Endodermal cell (in vitro differentiated cells): ENCODE measurements at regions not wholly inside any gene's neighbourhood (a gene's known extent, or its start where the extent isn't known, plus 50 kb on each side); places are given as distances from the start of the nearest gene placed in this dataset.

Experiments used
- DNase-seq: peaks from one replicate; pipeline ENCODE4 v3.0.0-alpha.2; 2017
- H3K27ac ChIP-seq: 2 replicates; pipeline ENCODE4 v1.5.1; 2013; ENCODE audit warnings: mild to moderate bottlenecking, low read depth, low read length, moderate library complexity
- H3K27me3 ChIP-seq: 2 replicates; pipeline ENCODE4 v1.6.1; 2013; ENCODE audit warnings: mild to moderate bottlenecking, low read length, moderate library complexity; ENCODE audit not compliant: insufficient read depth, control insufficient read depth, poor library complexity, severe bottlenecking
- H3K36me3 ChIP-seq: 2 replicates; pipeline ENCODE4 v1.7.0; 2013; ENCODE audit warnings: mild to moderate bottlenecking, low read length, moderate library complexity; ENCODE audit not compliant: control insufficient read depth, insufficient read depth
- H3K4me1 ChIP-seq: one replicate; pipeline ENCODE4 v1.7.0; 2013; ENCODE audit warnings: low read length; ENCODE audit not compliant: control insufficient read depth, insufficient read depth
- H3K4me3 ChIP-seq: 2 replicates; pipeline ENCODE4 v1.5.1; 2013; ENCODE audit warnings: mild to moderate bottlenecking, low read length, moderate library complexity
- H3K9ac ChIP-seq: 2 replicates; pipeline ENCODE4 v1.6.1; 2013; ENCODE audit warnings: mild to moderate bottlenecking, low read length, moderate library complexity; ENCODE audit not compliant: poor library complexity, severe bottlenecking; ENCODE audit errors: extremely low read depth
- H3K9me3 ChIP-seq: 2 replicates; pipeline ENCODE4 v1.6.1; 2013; ENCODE audit warnings: mild to moderate bottlenecking, low read length, moderate library complexity; ENCODE audit not compliant: control insufficient read depth
- H3K27ac Mint-ChIP-seq: 2 replicates; pipeline ENCODE4 v1.8.0; 2020; ENCODE audit warnings: mixed read lengths
- H3K27me3 Mint-ChIP-seq: 2 replicates; pipeline ENCODE4 v1.8.0; 2021; ENCODE audit warnings: mild to moderate bottlenecking, mixed read lengths; ENCODE audit not compliant: insufficient read depth
- H3K36me3 Mint-ChIP-seq: 2 replicates; pipeline ENCODE4 v1.8.0; 2020; ENCODE audit warnings: low read depth, mixed read lengths
- H3K4me1 Mint-ChIP-seq: 2 replicates; pipeline ENCODE4 v1.8.0; 2020; ENCODE audit warnings: mixed read lengths
- H3K4me3 Mint-ChIP-seq: 2 replicates; pipeline ENCODE4 v1.8.0; 2020; ENCODE audit warnings: mild to moderate bottlenecking, moderate library complexity, mixed read lengths
- H3K9me3 Mint-ChIP-seq: 2 replicates; pipeline ENCODE4 v1.8.0; 2020; ENCODE audit warnings: mild to moderate bottlenecking, mixed read lengths
- CTCF ChIP-seq: fragments of 200-600 bp; sonication (generic); conservative IDR thresholded peaks from 2 replicates; pipeline ENCODE4 v1.5.0; 2021; ENCODE audit warnings: antibody characterized with exemption, mild to moderate bottlenecking
- WGBS, 2 experiments: methylation state at CpG; one replicate each; pipeline versions ENCODE4 v1.1.5 to v1.1.7; 2013; ENCODE audit warnings: missing lambda C conversion rate in 2 of 2, mixed read lengths in 1 of 2; ENCODE audit not compliant: insufficient coverage in 1 of 2, insufficient read length in 1 of 2; 5-methylcytosine and 5-hydroxymethylcytosine counted together

- no peaks in the 10 kb centered on the region for H3K27me3 Mint-ChIP-seq
- H3K4me3 Mint-ChIP-seq, result no peak overlapping the region
- no peak overlapping the region for H3K27ac ChIP-seq
- H3K36me3 ChIP-seq, result no peaks in the 10 kb centered on the region
- H3K27ac Mint-ChIP-seq, result no peak overlapping the region
- H3K9ac ChIP-seq, result no peak overlapping the region
- no peaks in the 10 kb centered on the region for H3K4me1 Mint-ChIP-seq
- no peak for DNase-seq
- peaks cover 10% of the 10 kb centered on the region for H3K9me3 Mint-ChIP-seq
- no peaks in the 10 kb centered on the region for H3K4me1 ChIP-seq
- H3K36me3 Mint-ChIP-seq, result no peaks in the 10 kb centered on the region
- H3K9me3 ChIP-seq, result no peaks in the 10 kb centered on the region
- H3K4me3 ChIP-seq, result no peak overlapping the region
- no peaks in the 10 kb centered on the region for H3K27me3 ChIP-seq
- TF ChIP-seq CTCF, result no peak
- WGBS, 2 experiments, result 72 to 86% methylated on average over 1 to 2 of the region's 2 CpGs
These were observed 128.6 kb upstream of the PUM3 start for GRCh38 chr9:2972475-2972874.

GRCh38 chr9:2970864-2971263, 127.0 kb upstream of the PUM3 start:
- Mint-ChIP-seq H3K4me3 (no peak overlapping the region), H3K9me3 (peaks cover 10% of the 10 kb centered on the region), H3K4me1 (no peaks in the 10 kb centered on the region), H3K27me3 (no peaks in the 10 kb centered on the region), H3K36me3 (no peaks in the 10 kb centered on the region), H3K27ac (no peak overlapping the region)
- no peak for DNase-seq
- Histone ChIP-seq H3K9me3 (no peaks in the 10 kb centered on the region), H3K27ac (no peak overlapping the region), H3K36me3 (no peaks in the 10 kb centered on the region), H3K4me1 (no peaks in the 10 kb centered on the region), H3K9ac (no peak overlapping the region), H3K27me3 (no peaks in the 10 kb centered on the region), H3K4me3 (no peak overlapping the region)
- no peak for TF ChIP-seq CTCF

- no peak overlapping the region for H3K4me3 ChIP-seq
- H3K27me3 ChIP-seq, result no peaks in the 10 kb centered on the region
- H3K9me3 ChIP-seq, result no peaks in the 10 kb centered on the region
- H3K36me3 Mint-ChIP-seq, result no peaks in the 10 kb centered on the region
- H3K27me3 Mint-ChIP-seq, result no peaks in the 10 kb centered on the region
- no peaks in the 10 kb centered on the region for H3K4me1 Mint-ChIP-seq
- no peak for TF ChIP-seq CTCF
- no peaks in the 10 kb centered on the region for H3K4me1 ChIP-seq
- DNase-seq, result no peak
- H3K9me3 Mint-ChIP-seq, result peaks cover 8% of the 10 kb centered on the region
- no peaks in the 10 kb centered on the region for H3K36me3 ChIP-seq
- no peak overlapping the region for H3K27ac Mint-ChIP-seq
- H3K27ac ChIP-seq, result no peak overlapping the region
- H3K4me3 Mint-ChIP-seq, result no peak overlapping the region
- H3K9ac ChIP-seq, result no peak overlapping the region
These were observed 123.9 kb upstream of the PUM3 start for GRCh38 chr9:2967766-2968165.
